ENCODE measurements at regions not wholly inside any gene's neighbourhood (a gene's known extent, or its start where the extent isn't known, plus 50 kb on each side); places are given as distances from the start of the nearest gene placed in this dataset.
A peak's percentile ranks its signal among the peaks of the same experiment; 100 is the strongest.

DNA sequence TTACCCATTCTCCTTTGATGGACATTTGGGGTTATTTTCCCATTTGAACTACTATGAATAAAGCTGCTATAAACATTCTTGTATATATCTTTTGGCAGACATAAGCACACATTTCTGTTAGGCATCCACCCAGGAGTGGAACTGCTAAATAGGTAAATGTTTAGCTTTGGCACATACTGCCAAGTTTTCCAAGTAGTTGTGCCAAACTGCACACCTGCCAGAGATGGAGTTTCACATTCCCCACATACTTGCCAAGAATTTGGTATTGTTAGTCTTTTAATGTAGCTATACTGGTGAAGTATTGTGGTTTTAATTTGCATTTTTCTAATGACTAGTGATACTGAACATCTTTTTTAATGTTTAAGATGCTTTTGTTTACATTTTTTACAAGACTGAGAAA lies 201.0 kb downstream of the GXYLT1 start:
- Histone ChIP-seq H3K4me2 (no peak overlapping the region), H3K27ac (no peak overlapping the region), H4K20me1 (no peaks in the 10 kb centered on the region), H3K27me3 (no peaks in the 10 kb centered on the region), H3K9me3 (peaks cover 30% of the 10 kb centered on the region), H3K4me3 (no peak overlapping the region), H3K4me1 (no peaks in the 10 kb centered on the region), H3K36me3 (no peaks in the 10 kb centered on the region), H3K9ac (no peak overlapping the region)
- no peak for TF ChIP-seq Cebpa-rat (IDR thresholded peaks at IDR 0.05)

DNA sequence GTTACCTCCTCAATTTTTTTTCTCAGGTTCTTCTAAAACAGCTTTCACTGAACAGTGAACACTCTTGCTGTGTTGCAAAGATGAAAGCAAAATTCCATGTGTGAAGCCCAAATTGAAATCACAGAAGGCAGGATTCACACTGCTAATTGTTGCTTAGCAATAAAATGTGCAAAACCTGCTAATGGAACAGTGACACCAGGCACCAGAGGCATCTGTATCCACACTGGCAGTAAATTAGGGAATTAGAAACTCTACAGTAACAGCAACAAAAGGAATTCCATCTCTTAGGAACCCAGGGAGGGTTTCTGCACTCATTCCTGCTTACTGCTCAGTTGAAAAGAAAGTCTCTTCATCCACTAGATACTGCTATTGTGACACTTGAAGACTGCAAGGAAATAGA lies 202.3 kb downstream of the GXYLT1 start:
- no peak overlapping the region for H3K9ac ChIP-seq

DNA sequence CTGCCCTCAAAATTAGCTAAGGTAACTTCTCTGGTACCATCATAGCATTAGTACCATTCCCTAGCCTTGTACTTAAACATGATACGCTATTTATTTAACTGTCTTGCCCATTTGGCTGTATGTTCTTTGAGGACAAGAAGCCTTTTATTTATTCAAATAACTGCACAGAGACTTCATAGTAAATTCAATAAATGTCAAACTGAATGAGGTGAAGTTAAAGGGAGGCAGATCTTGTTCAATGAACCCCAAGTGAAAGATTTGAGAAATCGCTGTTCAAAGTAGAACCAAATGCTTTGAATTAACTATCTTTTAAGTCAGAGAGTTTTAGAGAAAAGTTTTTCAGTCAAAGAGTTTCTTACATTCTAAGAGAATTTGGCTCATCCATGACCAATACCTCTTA lies 203.6 kb downstream of the GXYLT1 start:
- TF ChIP-seq Cebpa-rat (IDR thresholded peaks at IDR 0.05), result no peak
- Histone ChIP-seq H3K36me3 (no peaks in the 10 kb centered on the region), H4K20me1 (no peaks in the 10 kb centered on the region), H3K9me3 (peaks cover 14% of the 10 kb centered on the region), H3K27ac (no peak overlapping the region), H3K4me1 (no peaks in the 10 kb centered on the region), H3K9ac (no peak overlapping the region), H3K4me2 (no peak overlapping the region), H3K27me3 (no peaks in the 10 kb centered on the region), H3K4me3 (no peak overlapping the region)

More for the DNA sequence above, 202.3 kb downstream of the GXYLT1 start:
- Histone ChIP-seq H4K20me1 (no peaks in the 10 kb centered on the region), H3K27me3 (no peaks in the 10 kb centered on the region), H3K9me3 (peaks cover 27% of the 10 kb centered on the region), H3K4me1 (no peaks in the 10 kb centered on the region), H3K4me3 (no peak overlapping the region), H3K4me2 (no peak overlapping the region), H3K36me3 (no peaks in the 10 kb centered on the region), H3K27ac (no peak overlapping the region)
- no peak for TF ChIP-seq Cebpa-rat (IDR thresholded peaks at IDR 0.05)

DNA sequence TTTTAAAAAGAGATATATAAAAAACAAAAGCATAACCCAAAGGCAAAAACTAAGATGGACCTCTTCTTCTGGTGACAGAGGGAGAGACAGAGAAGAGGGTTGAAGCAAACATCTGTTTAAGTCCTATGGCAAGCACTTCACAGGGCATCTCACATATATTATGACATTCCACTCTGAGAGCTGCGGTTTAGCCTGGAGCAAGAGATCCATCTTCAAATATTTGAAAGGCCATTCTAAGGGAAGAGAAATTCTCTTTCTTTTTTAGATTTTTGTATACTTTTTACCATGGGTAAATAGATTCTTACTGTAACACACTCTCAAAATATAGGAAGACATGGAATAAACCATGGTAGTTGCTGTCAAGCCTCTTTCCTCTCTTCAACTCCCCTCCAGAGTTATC lies 204.1 kb downstream of the GXYLT1 start:
- Histone ChIP-seq H3K4me1 (no peaks in the 10 kb centered on the region), H3K4me3 (no peak overlapping the region), H3K9me3 (peaks cover 9% of the 10 kb centered on the region), H3K9ac (no peak overlapping the region), H3K27me3 (no peaks in the 10 kb centered on the region), H4K20me1 (no peaks in the 10 kb centered on the region), H3K27ac (no peak overlapping the region), H3K4me2 (no peak overlapping the region), H3K36me3 (no peaks in the 10 kb centered on the region)
- TF ChIP-seq Cebpa-rat (IDR thresholded peaks at IDR 0.05), result no peak

DNA sequence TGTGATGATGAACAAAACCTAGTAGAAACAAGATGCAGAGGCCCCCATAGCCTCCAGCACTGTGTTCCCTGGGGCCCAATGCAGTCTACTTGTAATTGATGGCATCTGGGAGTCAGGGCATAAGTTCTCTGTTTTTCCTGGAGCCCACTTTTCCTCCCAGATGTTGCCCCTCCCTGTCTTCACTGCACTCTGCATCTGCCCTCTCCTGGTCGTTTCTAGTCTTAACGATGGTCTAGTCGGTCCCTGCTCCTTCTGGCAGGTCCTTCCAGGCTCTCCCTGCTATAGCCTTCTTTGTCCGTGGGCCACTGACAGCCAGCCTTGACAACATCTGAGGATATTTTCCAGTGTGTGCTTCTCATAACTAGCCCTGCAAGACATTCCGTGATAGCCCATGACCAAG lies 208.3 kb downstream of the GXYLT1 start:
- Histone ChIP-seq H3K4me1 (no peaks in the 10 kb centered on the region), H3K36me3 (no peaks in the 10 kb centered on the region), H3K4me2 (no peak overlapping the region), H3K9me3 (no peaks in the 10 kb centered on the region), H4K20me1 (no peaks in the 10 kb centered on the region), H3K9ac (no peak overlapping the region), H3K27ac (no peak overlapping the region), H3K4me3 (no peak overlapping the region), H3K27me3 (peaks cover 9% of the 10 kb centered on the region; the same call in 1 of the 2 replicates)
- no peak for TF ChIP-seq Cebpa-rat (IDR thresholded peaks at IDR 0.05)

DNA sequence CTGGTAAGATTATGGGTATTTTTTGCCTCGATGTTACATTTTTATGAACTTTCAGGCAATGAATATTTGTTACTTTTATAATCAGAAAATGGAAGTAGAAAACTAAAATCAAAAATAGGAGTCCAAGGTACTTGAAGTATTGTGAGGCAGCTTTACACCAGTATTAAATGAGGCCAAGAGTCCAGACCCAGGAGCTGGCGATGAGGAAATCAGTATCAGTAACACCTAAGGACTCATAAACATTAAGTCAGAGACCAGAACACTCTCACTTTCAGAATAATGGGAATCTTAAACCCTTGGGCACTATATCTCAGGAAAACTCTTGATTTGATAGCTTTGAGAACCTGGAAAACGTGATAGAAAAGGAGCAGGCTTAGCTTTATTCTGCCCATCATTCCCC lies 208.8 kb downstream of the GXYLT1 start:
- Histone ChIP-seq H3K9ac (no peak overlapping the region), H3K9me3 (no peaks in the 10 kb centered on the region), H3K4me1 (no peaks in the 10 kb centered on the region), H3K4me2 (no peak overlapping the region), H3K36me3 (no peaks in the 10 kb centered on the region), H3K4me3 (no peak overlapping the region), H4K20me1 (no peaks in the 10 kb centered on the region), H3K27me3 (peaks cover 9% of the 10 kb centered on the region; the same call in 1 of the 2 replicates), H3K27ac (no peak overlapping the region)
- no peak for TF ChIP-seq Cebpa-rat (IDR thresholded peaks at IDR 0.05)

DNA sequence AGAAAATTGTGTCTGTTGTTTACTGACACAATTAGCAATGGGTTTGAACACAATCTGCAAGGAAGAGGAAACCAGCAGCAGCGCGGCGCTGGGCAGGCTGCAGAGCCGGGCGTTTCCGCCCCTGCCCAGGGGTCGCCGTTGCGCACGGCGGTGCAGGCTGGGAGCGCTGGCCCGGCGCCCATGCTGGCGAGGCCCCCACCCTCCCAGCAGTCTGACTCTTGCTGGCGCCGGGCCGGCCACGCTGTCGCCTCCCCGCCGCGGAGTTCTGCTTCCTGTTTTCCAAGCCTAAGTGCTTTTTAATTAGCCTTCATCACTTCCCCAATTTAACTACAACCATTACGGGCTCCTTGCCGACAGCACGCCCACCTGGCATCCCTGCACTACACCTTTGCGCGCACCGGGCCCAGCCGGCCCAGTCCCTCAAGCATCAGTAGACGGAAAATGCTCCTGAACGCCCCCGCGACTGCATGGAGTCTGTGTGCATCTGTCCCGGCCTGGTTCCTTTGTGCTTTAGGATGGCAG lies 212.1 kb downstream of the GXYLT1 start:
- Histone ChIP-seq H3K27ac (no peak overlapping the region), H3K9ac (no peak overlapping the region), H3K4me2 (peak overlapping the region; percentile 60), H3K27me3 (peaks cover 9% of the 10 kb centered on the region; the same call in 1 of the 2 replicates), H4K20me1 (no peaks in the 10 kb centered on the region), H3K4me3 (peak overlapping the region; percentile 51), H3K36me3 (no peaks in the 10 kb centered on the region), H3K9me3 (no peaks in the 10 kb centered on the region), H3K4me1 (no peaks in the 10 kb centered on the region)
- TF ChIP-seq Cebpa-rat (IDR thresholded peaks at IDR 0.05), result no peak

DNA sequence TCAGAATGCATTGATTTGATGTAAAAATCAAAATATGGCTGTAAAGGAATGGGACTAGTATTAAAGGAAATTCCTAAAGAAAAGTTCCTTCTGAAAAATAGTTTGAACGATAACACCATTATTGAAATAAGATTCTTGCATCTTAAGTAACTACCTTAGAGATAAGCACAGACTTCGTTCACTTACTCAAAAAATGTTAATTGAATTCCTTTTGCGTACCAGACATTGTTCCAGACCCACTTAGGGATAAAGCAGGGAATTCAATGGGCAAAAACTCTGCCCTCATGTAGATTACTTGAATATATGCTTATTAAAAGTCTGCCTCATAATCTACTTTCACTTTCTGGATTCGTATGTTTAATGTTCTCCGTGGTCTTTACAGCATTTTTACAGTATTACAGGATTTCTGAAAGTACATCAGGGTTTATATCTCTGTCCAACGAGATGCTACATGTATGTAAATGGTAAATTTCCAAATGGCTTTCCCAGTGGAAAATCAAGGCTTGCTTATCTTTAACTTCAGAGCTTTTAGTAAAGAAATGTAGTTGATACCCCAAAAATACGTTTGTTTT lies 213.7 kb downstream of the GXYLT1 start:
- Histone ChIP-seq H3K4me2 (peak overlapping the region; percentile 11; the same call in 1 of the 2 replicates), H4K20me1 (no peaks in the 10 kb centered on the region), H3K4me3 (no peak overlapping the region), H3K9me3 (no peaks in the 10 kb centered on the region), H3K9ac (no peak overlapping the region), H3K4me1 (no peaks in the 10 kb centered on the region), H3K27ac (no peak overlapping the region), H3K27me3 (peaks cover 9% of the 10 kb centered on the region; the same call in 1 of the 2 replicates), H3K36me3 (no peaks in the 10 kb centered on the region)
- TF ChIP-seq Cebpa-rat (IDR thresholded peaks at IDR 0.05), result no peak

DNA sequence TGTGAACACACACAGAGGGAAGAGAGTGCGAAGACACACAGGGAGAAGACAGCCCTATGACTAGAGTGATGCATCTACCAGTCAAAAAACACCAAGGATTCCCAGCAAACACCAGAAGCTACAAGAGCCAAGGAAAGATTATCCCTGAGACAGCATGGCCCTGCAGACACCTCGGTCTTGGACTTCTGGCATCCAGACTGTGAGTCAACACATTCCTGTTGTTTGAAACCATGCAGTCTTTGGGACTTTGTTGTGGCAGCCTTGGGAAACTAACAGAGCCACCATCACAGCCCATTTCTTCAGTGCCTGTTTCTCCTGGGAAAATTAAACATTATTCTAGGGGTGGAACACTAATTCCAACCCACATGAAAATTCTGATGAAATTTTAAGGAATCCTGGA lies 220.6 kb downstream of the GXYLT1 start:
- Histone ChIP-seq H3K36me3 (no peaks in the 10 kb centered on the region), H3K9me3 (no peaks in the 10 kb centered on the region), H3K27me3 (no peaks in the 10 kb centered on the region), H3K27ac (no peak overlapping the region), H4K20me1 (no peaks in the 10 kb centered on the region), H3K4me2 (no peak overlapping the region), H3K4me3 (no peak overlapping the region), H3K9ac (no peak overlapping the region), H3K4me1 (no peaks in the 10 kb centered on the region)
- no peak for TF ChIP-seq Cebpa-rat (IDR thresholded peaks at IDR 0.05)

DNA sequence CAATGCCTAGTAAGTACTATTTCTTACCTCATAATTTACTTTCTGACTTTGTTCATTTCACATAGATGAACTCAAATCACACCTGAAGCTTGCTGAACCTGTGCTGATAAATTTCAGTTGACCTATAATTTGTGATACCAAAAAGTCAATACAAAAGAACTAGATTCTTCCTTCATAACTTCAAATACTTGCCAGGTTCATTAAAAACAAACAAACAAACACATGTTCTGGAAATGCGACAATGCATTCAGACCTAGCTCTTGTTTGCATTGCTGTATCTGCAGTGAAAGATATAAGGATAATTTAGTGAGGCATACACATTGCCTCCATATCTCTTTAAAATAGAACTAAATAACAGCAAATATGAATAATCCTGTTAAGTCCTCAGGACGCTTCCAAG lies 221.3 kb downstream of the GXYLT1 start:
- Histone ChIP-seq H3K4me2 (no peak overlapping the region), H3K36me3 (no peaks in the 10 kb centered on the region), H4K20me1 (no peaks in the 10 kb centered on the region), H3K27ac (no peak overlapping the region), H3K4me3 (no peak overlapping the region), H3K4me1 (no peaks in the 10 kb centered on the region), H3K9me3 (no peaks in the 10 kb centered on the region), H3K9ac (no peak overlapping the region), H3K27me3 (no peaks in the 10 kb centered on the region)
- no peak for TF ChIP-seq Cebpa-rat (IDR thresholded peaks at IDR 0.05)

DNA sequence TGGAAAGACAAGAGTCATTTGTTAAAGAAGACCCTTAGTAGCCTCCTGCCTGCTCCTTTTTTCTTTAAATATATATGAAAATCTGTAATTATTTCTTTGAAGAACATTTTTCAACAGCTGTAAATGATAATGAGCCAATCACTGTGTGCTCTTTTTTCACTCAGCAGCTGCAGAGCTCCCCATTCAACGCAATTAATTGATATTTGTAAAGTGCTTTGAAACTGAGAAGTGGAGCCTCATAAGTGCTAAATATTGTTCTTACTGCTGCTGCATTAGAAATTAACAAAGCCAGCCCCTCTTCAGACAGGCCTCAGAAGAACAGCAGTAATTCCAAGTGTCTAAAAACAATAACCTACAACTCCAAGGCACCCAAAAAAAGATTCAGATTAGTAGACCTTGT lies 224.3 kb downstream of the GXYLT1 start:
- H3K4me2 ChIP-seq, result no peak overlapping the region
- no peaks in the 10 kb centered on the region for H3K4me1 ChIP-seq
- no peaks in the 10 kb centered on the region for H4K20me1 ChIP-seq
- TF ChIP-seq Cebpa-rat (IDR thresholded peaks at IDR 0.05), result no peak
- H3K4me3 ChIP-seq, result no peak overlapping the region
- no peaks in the 10 kb centered on the region for H3K27me3 ChIP-seq
- H3K36me3 ChIP-seq, result no peaks in the 10 kb centered on the region
- no peak overlapping the region for H3K27ac ChIP-seq
- no peak overlapping the region for H3K9ac ChIP-seq
- no peaks in the 10 kb centered on the region for H3K9me3 ChIP-seq

All from BLaER1 (cell line).